Calu3 (cell line): ENCODE measurements at regions not wholly inside any gene's neighbourhood (a gene's known extent, or its start where the extent isn't known, plus 50 kb on each side); places are given as distances from the start of the nearest gene placed in this dataset.

Source experiments
- BruUV-seq: library from RNA; stranded (reverse); fragments of 400-500 nt; replicated peaks from 2 replicates; lab custom pipeline; 2021; lab: Mats Ljungman, UMichigan
- CTCF ChIA-PET: fragments of 300-600 bp; sonication (Branson Sonifier 250); formaldehyde crosslinking; loops from one replicate; lab custom pipeline; 2022; ENCODE audit warnings: antibody characterized with exemption; lab: Charles Lee
- DNase-seq: peaks from one replicate; pipeline ENCODE4 v3.0.0; 2022
- H3K27ac Mint-ChIP-seq: one replicate; pipeline ENCODE4 v1.8.0; 2022; ENCODE audit warnings: mixed read lengths; ENCODE audit not compliant: unreplicated experiment
- H3K27me3 Mint-ChIP-seq: one replicate; pipeline ENCODE4 v1.8.0; 2022; ENCODE audit warnings: mixed read lengths; ENCODE audit not compliant: unreplicated experiment
- H3K36me3 Mint-ChIP-seq: one replicate; pipeline ENCODE4 v1.8.0; 2022; ENCODE audit warnings: mild to moderate bottlenecking, moderate library complexity, mixed read lengths; ENCODE audit not compliant: insufficient read depth, unreplicated experiment
- H3K4me1 Mint-ChIP-seq: one replicate; pipeline ENCODE4 v1.8.0; 2022; ENCODE audit warnings: mild to moderate bottlenecking, low read depth, mixed read lengths; ENCODE audit not compliant: unreplicated experiment
- H3K4me3 Mint-ChIP-seq: one replicate; pipeline ENCODE4 v1.8.0; 2022; ENCODE audit warnings: mild to moderate bottlenecking, low read depth, moderate library complexity, mixed read lengths; ENCODE audit not compliant: unreplicated experiment
- H3K9me3 Mint-ChIP-seq: one replicate; pipeline ENCODE4 v1.8.0; 2022; ENCODE audit warnings: low read depth, mixed read lengths; ENCODE audit not compliant: unreplicated experiment
- intact Hi-C: fragments of 100-400 bp; cut with micrococcal nuclease; formaldehyde crosslinking; loops from one replicate; pipeline ENCODE4 v1.10.0; 2022; ENCODE audit not compliant: unreplicated experiment
- TF ChIP-seq, protein P1 (sequence below): fragments of 200-600 bp; IDR thresholded peaks from one replicate; pipeline ENCODE4 v1.8.0; 2022; ENCODE audit warnings: antibody characterized with exemption; ENCODE audit not compliant: unreplicated experiment

DNA sequence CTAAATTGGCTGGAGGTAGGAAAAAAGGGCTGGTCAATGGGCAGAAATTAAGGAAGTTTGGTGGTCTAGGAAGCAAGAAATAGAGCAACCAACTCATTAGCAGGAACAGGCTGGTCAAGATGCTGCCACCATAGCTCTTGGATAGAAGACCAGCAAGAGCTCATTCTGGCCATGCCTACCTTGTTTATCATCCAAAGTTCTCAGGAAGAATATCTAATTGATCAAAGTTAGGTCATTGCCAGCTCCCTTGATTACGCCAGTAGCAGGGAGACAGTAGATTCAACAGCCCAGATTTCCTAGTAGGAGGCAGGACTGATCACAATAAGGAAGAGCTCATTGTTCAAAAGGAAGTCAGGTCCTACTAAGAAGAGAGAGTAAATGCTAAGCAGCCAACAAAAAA, 370.2 kb downstream of the GPATCH2 start:
- DNase-seq = no peak
- H3K36me3 Mint-ChIP-seq = no peaks in the 10 kb centered on the region
- BruUV-seq = no TSS peak
- TF ChIP-seq, protein P1, sequence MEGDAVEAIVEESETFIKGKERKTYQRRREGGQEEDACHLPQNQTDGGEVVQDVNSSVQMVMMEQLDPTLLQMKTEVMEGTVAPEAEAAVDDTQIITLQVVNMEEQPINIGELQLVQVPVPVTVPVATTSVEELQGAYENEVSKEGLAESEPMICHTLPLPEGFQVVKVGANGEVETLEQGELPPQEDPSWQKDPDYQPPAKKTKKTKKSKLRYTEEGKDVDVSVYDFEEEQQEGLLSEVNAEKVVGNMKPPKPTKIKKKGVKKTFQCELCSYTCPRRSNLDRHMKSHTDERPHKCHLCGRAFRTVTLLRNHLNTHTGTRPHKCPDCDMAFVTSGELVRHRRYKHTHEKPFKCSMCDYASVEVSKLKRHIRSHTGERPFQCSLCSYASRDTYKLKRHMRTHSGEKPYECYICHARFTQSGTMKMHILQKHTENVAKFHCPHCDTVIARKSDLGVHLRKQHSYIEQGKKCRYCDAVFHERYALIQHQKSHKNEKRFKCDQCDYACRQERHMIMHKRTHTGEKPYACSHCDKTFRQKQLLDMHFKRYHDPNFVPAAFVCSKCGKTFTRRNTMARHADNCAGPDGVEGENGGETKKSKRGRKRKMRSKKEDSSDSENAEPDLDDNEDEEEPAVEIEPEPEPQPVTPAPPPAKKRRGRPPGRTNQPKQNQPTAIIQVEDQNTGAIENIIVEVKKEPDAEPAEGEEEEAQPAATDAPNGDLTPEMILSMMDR = no peak
- H3K27ac Mint-ChIP-seq = no peak overlapping the region
- H3K9me3 Mint-ChIP-seq = no peaks in the 10 kb centered on the region
- intact Hi-C loops = no loop called here
- no peaks in the 10 kb centered on the region for H3K4me1 Mint-ChIP-seq
- CTCF ChIA-PET = interaction anchor here (0.6 kb wide), 1 partner anchor 207 kb away, joined by 3 read pairs; no protein-coding TSS in a partner anchor
- no peaks in the 10 kb centered on the region for H3K27me3 Mint-ChIP-seq
- no peak overlapping the region for H3K4me3 Mint-ChIP-seq

DNA sequence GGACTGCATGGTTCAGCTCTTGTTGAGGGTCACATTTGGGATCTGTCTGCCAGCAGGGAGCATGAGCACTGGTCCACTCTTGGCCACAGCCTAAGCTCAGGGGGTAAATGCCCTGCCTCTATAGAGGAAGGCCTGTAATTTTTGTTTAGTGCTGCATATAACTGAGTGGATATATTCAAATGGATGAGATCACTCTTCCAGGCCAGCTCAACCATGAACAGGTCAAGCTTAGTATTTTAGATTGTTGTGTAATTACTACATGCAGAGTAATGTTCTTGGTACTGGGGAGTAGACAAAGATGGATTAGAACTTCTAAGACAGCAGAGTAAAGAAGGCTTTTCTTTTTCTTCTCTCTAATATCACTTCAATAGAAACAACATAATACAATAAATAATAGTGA, 376.9 kb downstream of the GPATCH2 start:
- Mint-ChIP-seq H3K4me3 (no peak overlapping the region), H3K9me3 (no peaks in the 10 kb centered on the region), H3K4me1 (no peaks in the 10 kb centered on the region), H3K36me3 (no peaks in the 10 kb centered on the region), H3K27ac (no peak overlapping the region), H3K27me3 (no peaks in the 10 kb centered on the region)
- DNase-seq = no peak
- intact Hi-C loops = no loop called here
- CTCF ChIA-PET = no interaction called here
- TF ChIP-seq, protein P1 = no peak
- BruUV-seq = no TSS peak

DNA sequence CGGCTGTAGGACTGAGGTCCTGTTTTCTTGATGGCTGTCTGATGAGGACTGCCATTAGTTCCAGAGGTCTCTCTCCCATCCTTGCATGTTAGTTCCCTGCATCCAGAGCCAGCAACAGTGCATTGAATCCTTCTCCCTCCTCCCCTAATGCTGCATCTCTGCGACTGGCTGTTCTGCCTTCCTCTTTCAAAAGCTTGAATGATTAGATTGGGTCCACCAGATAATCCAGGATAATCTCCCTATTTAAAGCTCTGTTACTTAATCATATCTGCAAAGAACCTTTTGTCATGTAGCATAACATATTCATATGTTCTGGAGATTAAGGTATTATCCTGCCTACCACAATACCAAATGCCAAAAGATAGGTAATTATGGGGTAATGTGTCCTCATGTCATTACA, 377.5 kb downstream of the GPATCH2 start:
- H3K27me3 Mint-ChIP-seq = no peaks in the 10 kb centered on the region
- TF ChIP-seq, protein P1 = no peak
- H3K27ac Mint-ChIP-seq = no peak overlapping the region
- CTCF ChIA-PET = no interaction called here
- BruUV-seq = no TSS peak
- no peak overlapping the region for H3K4me3 Mint-ChIP-seq
- no peaks in the 10 kb centered on the region for H3K9me3 Mint-ChIP-seq
- H3K4me1 Mint-ChIP-seq = no peaks in the 10 kb centered on the region
- no peaks in the 10 kb centered on the region for H3K36me3 Mint-ChIP-seq
- intact Hi-C loops = no loop called here
- no peak for DNase-seq

DNA sequence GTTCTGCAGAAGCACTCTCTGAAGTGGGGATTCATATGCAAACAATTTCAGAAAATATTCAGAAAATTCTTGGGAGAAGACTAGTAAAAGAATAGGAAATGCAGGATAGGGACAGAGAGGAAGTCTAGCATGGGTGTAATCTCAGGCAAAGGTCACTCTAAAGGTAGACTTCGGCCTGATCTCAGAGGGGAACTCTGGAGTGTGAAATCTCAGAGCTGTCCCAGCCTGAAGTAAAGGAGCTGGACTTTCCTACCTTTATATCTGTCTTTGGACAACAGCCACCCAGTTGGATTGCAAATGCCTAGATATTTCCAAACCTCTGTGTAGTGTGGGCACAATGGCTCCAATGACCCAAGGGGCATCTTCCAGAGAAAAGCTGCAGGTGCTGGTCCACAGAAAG, 379.8 kb downstream of the GPATCH2 start:
- TF ChIP-seq, protein P1 = no peak
- Mint-ChIP-seq H3K9me3 (no peaks in the 10 kb centered on the region), H3K4me3 (no peak overlapping the region), H3K27ac (no peak overlapping the region), H3K4me1 (no peaks in the 10 kb centered on the region), H3K36me3 (no peaks in the 10 kb centered on the region), H3K27me3 (no peaks in the 10 kb centered on the region)
- no peak for DNase-seq
- BruUV-seq = no TSS peak
- intact Hi-C loops = no loop called here
- CTCF ChIA-PET = no interaction called here
